Aorta (tissue), 5 donors: ENCODE measurements at regions not wholly inside any gene's neighbourhood (a gene's known extent, or its start where the extent isn't known, plus 50 kb on each side); places are given as distances from the start of the nearest gene placed in this dataset.
A peak's percentile ranks its signal among the peaks of the same experiment; 100 is the strongest.
"Not testable (repeated sequence)": the region's sequence is repeated elsewhere in the genome, so short reads cannot be mapped to it uniquely, and the experiment has no call there.

ENCODE experiments used
- ATAC-seq: fragments of 200-7000 bp; cut with Tn5 transposase; one replicate; pipeline ENCODE4 v1.9.1; 2022; ENCODE audit warnings: moderate library complexity; ENCODE audit not compliant: low FRiP score
- DNase-seq, 2 donors: peaks; one replicate each; pipeline ENCODE4 v3.0.0-alpha.2; 2020
- H3K27ac ChIP-seq, 2 donors: one replicate each; pipeline ENCODE4 v1.5.1; 2013; ENCODE audit warnings: low read length in 2 of 2, mild to moderate bottlenecking in 2 of 2, moderate library complexity in 2 of 2, control low read depth in 1 of 2, inconsistent platforms in 1 of 2, low read depth in 1 of 2
- H3K27me3 ChIP-seq, 2 donors: one replicate each; pipeline ENCODE4 v1.6.1; 2013; ENCODE audit warnings: control low read depth in 1 of 2, low read length in 1 of 2, mild to moderate bottlenecking in 1 of 2, moderate library complexity in 1 of 2; ENCODE audit not compliant: insufficient read depth in 2 of 2, control insufficient read depth in 1 of 2
- H3K36me3 ChIP-seq, 2 donors: one replicate each; pipeline ENCODE4 v1.6.1; 2013; ENCODE audit warnings: control low read depth in 1 of 2, low read length in 1 of 2, mild to moderate bottlenecking in 1 of 2; ENCODE audit not compliant: insufficient read depth in 2 of 2, control insufficient read depth in 1 of 2
- H3K4me1 ChIP-seq, 2 donors: one replicate each; pipeline ENCODE4 v1.6.1; 2013; ENCODE audit warnings: low read length in 2 of 2, control low read depth in 1 of 2, mild to moderate bottlenecking in 1 of 2, moderate library complexity in 1 of 2; ENCODE audit not compliant: insufficient read depth in 2 of 2, control insufficient read depth in 1 of 2
- H3K4me3 ChIP-seq, 2 donors: one replicate each; pipeline ENCODE4 v1.5.1; 2013; ENCODE audit warnings: low read length in 2 of 2, control low read depth in 1 of 2, mild to moderate bottlenecking in 1 of 2
- H3K9me3 ChIP-seq: one replicate; pipeline ENCODE4 v1.6.1; 2013; ENCODE audit warnings: mild to moderate bottlenecking, low read length; ENCODE audit not compliant: control insufficient read depth
- WGBS, 2 donors: extraction: QIAGEN DNeasy Blood & Tissue Kit; methylation state at CpG; one replicate each; pipeline ENCODE4 v1.1.7; 2013; 5-methylcytosine and 5-hydroxymethylcytosine counted together
- intact Hi-C, 2 donors: fragments of 100-400 bp; cut with DNase I; formaldehyde crosslinking; loops; one replicate each; pipeline versions ENCODE4 v1.14.2 to v1.15.0; 2022
- donor health status: healthy with polysubstance abuse.
- donor health status: Bipolar disorder and iron deficiency.
- donor health status: DM: no; HTN: no; CAD: no.
- donor health status: DM: no; HTN: no; CAD: no.
- donor health status: DM: yes; HTN: yes; CAD: no.

DNA sequence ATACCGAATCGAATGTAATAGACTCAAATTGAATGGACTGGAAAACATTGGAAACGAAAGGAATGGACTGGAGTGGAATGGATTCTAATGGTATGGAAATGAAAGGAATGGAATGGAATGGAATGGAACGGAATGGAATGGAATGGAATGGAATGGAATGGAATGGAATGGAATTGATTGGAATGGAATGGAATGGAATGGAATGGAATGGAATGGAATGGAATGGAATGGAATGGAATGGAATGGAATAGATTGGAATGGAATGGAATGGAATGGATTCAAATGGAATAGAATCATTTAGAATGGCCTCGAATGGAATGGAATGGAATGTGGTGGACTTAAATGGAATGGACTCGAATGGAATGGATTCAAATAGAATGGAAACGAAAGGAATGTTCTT lies 1057.5 kb upstream of the USP9Y start:
- H3K4me3 ChIP-seq, H3K36me3 ChIP-seq, H3K9me3 ChIP-seq, H3K27ac ChIP-seq, H3K4me1 ChIP-seq, DNase-seq, intact Hi-C loops, H3K27me3 ChIP-seq: not testable (repeated sequence)
- peak; percentile 85 for ATAC-seq
- whole genome bisulfite sequencing, 2 donors, result 44 to 68% methylated on average over 1 to 7 of the region's 7 CpGs

DNA sequence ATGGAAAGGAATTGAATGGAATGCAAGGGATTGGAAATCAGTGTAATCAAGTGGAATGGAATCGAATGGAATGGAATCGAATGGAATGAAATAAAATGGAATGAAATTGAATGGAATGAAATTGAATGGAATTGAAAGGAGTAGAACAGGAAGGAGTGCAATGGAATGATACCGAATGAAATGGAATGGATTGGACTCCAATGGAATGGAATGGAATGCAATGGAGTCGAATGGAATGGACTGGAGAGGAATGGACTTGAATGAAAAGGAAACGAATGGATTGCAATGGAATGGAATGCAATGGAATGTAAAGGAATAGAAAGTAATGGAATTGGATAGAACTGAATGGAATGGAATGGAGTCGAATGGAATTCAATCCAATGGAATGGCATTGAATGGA lies 1032.8 kb upstream of the USP9Y start:
- no peaks in the 10 kb centered on the region for H3K27me3 ChIP-seq
- no peaks in the 10 kb centered on the region for H3K36me3 ChIP-seq
- H3K27ac ChIP-seq, result no peak overlapping the region
- intact Hi-C loops, result no loop called here
- no peaks in the 10 kb centered on the region for H3K9me3 ChIP-seq
- ATAC-seq (no peak), DNase-seq (no peak)
- no peaks in the 10 kb centered on the region for H3K4me1 ChIP-seq
- no peak overlapping the region for H3K4me3 ChIP-seq
- 63% methylated on average over 6 of the region's 6 CpGs; no CpG with 5 or more reads in 1 of the 2 donors for WGBS, 2 donors
